Endothelial cell (in vitro differentiated cells): ENCODE measurements at regions not wholly inside any gene's neighbourhood (a gene's known extent, or its start where the extent isn't known, plus 50 kb on each side); places are given as distances from the start of the nearest gene placed in this dataset.
A peak's percentile ranks its signal among the peaks of the same experiment; 100 is the strongest.

Source experiments
- DNase-seq: peaks from one replicate; pipeline ENCODE4 v3.0.0; 2021; ENCODE audit warnings: low spot score
- H3K27ac Mint-ChIP-seq: one replicate; pipeline ENCODE4 v1.8.0; 2021; ENCODE audit warnings: mixed read lengths, inconsistent platforms; ENCODE audit not compliant: unreplicated experiment
- H3K27me3 Mint-ChIP-seq: one replicate; pipeline ENCODE4 v1.8.0; 2021; ENCODE audit warnings: mild to moderate bottlenecking, moderate library complexity, mixed read lengths, inconsistent platforms; ENCODE audit not compliant: unreplicated experiment
- H3K36me3 Mint-ChIP-seq: one replicate; pipeline ENCODE4 v1.8.0; 2021; ENCODE audit warnings: mild to moderate bottlenecking, low read depth, mixed read lengths, inconsistent platforms; ENCODE audit not compliant: unreplicated experiment
- H3K4me1 Mint-ChIP-seq: one replicate; pipeline ENCODE4 v1.8.0; 2021; ENCODE audit warnings: mild to moderate bottlenecking, mixed read lengths, inconsistent platforms; ENCODE audit not compliant: unreplicated experiment
- H3K4me3 Mint-ChIP-seq: one replicate; pipeline ENCODE4 v1.8.0; 2021; ENCODE audit warnings: mild to moderate bottlenecking, mixed read lengths, inconsistent platforms; ENCODE audit not compliant: unreplicated experiment
- H3K9me3 Mint-ChIP-seq: one replicate; pipeline ENCODE4 v1.8.0; 2021; ENCODE audit warnings: mixed read lengths, inconsistent platforms; ENCODE audit not compliant: unreplicated experiment
- TF ChIP-seq, protein P1 (sequence below): fragments of 200-600 bp; sonication (generic); IDR thresholded peaks from one replicate; pipeline ENCODE4 v1.5.0; 2021; ENCODE audit warnings: antibody characterized with exemption; ENCODE audit not compliant: unreplicated experiment

GRCh38 chr6:130507666-130508028 is 141.8 kb downstream of the TMEM200A start:
- TF ChIP-seq, protein P1, sequence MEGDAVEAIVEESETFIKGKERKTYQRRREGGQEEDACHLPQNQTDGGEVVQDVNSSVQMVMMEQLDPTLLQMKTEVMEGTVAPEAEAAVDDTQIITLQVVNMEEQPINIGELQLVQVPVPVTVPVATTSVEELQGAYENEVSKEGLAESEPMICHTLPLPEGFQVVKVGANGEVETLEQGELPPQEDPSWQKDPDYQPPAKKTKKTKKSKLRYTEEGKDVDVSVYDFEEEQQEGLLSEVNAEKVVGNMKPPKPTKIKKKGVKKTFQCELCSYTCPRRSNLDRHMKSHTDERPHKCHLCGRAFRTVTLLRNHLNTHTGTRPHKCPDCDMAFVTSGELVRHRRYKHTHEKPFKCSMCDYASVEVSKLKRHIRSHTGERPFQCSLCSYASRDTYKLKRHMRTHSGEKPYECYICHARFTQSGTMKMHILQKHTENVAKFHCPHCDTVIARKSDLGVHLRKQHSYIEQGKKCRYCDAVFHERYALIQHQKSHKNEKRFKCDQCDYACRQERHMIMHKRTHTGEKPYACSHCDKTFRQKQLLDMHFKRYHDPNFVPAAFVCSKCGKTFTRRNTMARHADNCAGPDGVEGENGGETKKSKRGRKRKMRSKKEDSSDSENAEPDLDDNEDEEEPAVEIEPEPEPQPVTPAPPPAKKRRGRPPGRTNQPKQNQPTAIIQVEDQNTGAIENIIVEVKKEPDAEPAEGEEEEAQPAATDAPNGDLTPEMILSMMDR: no peak
- Mint-ChIP-seq H3K27me3 (peaks cover 2% of the 10 kb centered on the region), H3K9me3 (no peaks in the 10 kb centered on the region), H3K36me3 (no peaks in the 10 kb centered on the region), H3K27ac (no peak overlapping the region), H3K4me1 (no peaks in the 10 kb centered on the region), H3K4me3 (no peak overlapping the region)
- no peak for DNase-seq

GRCh38 chr6:130513770-130514169 is 148.0 kb downstream of the TMEM200A start:
- Mint-ChIP-seq H3K4me1 (peaks cover 22% of the 10 kb centered on the region), H3K27me3 (peaks cover 1% of the 10 kb centered on the region), H3K9me3 (no peaks in the 10 kb centered on the region), H3K27ac (peak overlapping the region; percentile 84), H3K4me3 (no peak overlapping the region), H3K36me3 (no peaks in the 10 kb centered on the region)
- TF ChIP-seq, protein P1: no peak
- no peak for DNase-seq

DNA sequence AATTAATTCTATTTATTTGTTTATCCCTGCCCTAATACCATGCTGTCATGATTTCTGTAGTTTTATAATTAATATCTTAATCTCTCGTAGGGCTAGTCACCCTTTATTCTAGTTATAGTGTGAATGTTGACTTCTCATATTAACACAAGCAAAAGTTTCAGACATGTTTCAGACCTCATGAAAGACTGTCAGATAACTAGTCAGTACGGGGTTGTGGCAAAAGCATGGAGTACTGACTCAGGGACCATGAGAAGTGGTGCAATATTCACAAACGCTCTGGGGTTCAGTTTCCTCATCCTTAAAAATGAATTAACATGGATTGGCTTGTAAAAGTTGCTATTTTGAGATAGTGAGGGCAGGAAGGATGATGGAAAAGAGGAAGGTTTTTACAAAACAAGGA is 148.9 kb downstream of the TMEM200A start:
- no peaks in the 10 kb centered on the region for H3K9me3 Mint-ChIP-seq
- no peaks in the 10 kb centered on the region for H3K36me3 Mint-ChIP-seq
- DNase-seq: no peak
- no peak overlapping the region for H3K4me3 Mint-ChIP-seq
- H3K4me1 Mint-ChIP-seq: peaks cover 22% of the 10 kb centered on the region
- peaks cover 1% of the 10 kb centered on the region for H3K27me3 Mint-ChIP-seq
- TF ChIP-seq, protein P1: no peak
- no peak overlapping the region for H3K27ac Mint-ChIP-seq

GRCh38 chr6:130515306-130515705 is 149.5 kb downstream of the TMEM200A start:
- H3K4me1 Mint-ChIP-seq: peaks cover 22% of the 10 kb centered on the region
- TF ChIP-seq, protein P1: no peak
- H3K36me3 Mint-ChIP-seq: no peaks in the 10 kb centered on the region
- no peaks in the 10 kb centered on the region for H3K9me3 Mint-ChIP-seq
- peaks cover 1% of the 10 kb centered on the region for H3K27me3 Mint-ChIP-seq
- no peak overlapping the region for H3K4me3 Mint-ChIP-seq
- no peak for DNase-seq
- no peak overlapping the region for H3K27ac Mint-ChIP-seq

- Mint-ChIP-seq H3K4me3 (no peak overlapping the region), H3K27me3 (peaks cover 1% of the 10 kb centered on the region), H3K36me3 (no peaks in the 10 kb centered on the region), H3K4me1 (peaks cover 22% of the 10 kb centered on the region), H3K9me3 (no peaks in the 10 kb centered on the region), H3K27ac (no peak overlapping the region)
- TF ChIP-seq, protein P1: no peak
- DNase-seq: no peak
Measured at GRCh38 chr6:130516604-130517003, 150.8 kb downstream of the TMEM200A start.
